HPDE6-E6E7 (cell line): ENCODE measurements at regions not wholly inside any gene's neighbourhood (a gene's known extent, or its start where the extent isn't known, plus 50 kb on each side); places are given as distances from the start of the nearest gene placed in this dataset.

Experiments
- DNase-seq: peaks from one replicate; pipeline ENCODE4 v3.0.0; 2011; ENCODE audit warnings: missing footprints; ENCODE audit errors: extremely low spot score

GRCh38 chr16:54579106-54579728, 292.6 kb upstream of the IRX3 start:
- DNase-seq, result no peak

- DNase-seq, result no peak
Measured at GRCh38 chr16:54577651-54578128, 291.1 kb upstream of the IRX3 start.

- DNase-seq, result no peak
Measured at GRCh38 chr16:54576785-54577184, 290.2 kb upstream of the IRX3 start.

GRCh38 chr16:54568906-54569807, 282.6 kb upstream of the IRX3 start:
- DNase-seq, result no peak

- DNase-seq, result no peak
Measured at GRCh38 chr16:54564841-54565240, 278.3 kb upstream of the IRX3 start.

GRCh38 chr16:54554581-54554980, 268.0 kb upstream of the IRX3 start:
- no peak for DNase-seq

GRCh38 chr16:54548281-54548680, 261.7 kb upstream of the IRX3 start:
- no peak for DNase-seq

- no peak for DNase-seq
Measured at GRCh38 chr16:54547052-54547451, 260.5 kb upstream of the IRX3 start.

- no peak for DNase-seq
Measured at GRCh38 chr16:54546521-54546920, 259.9 kb upstream of the IRX3 start.

- no peak for DNase-seq
Measured at GRCh38 chr16:54545854-54546511, 259.4 kb upstream of the IRX3 start.

GRCh38 chr16:54544553-54545180, 258.1 kb upstream of the IRX3 start:
- DNase-seq, result no peak

- DNase-seq, result no peak
Measured at GRCh38 chr16:54542805-54543505, 256.4 kb upstream of the IRX3 start.

- DNase-seq, result no peak
Measured at GRCh38 chr16:54540525-54541180, 254.1 kb upstream of the IRX3 start.

- no peak for DNase-seq
Measured at GRCh38 chr16:54538276-54538675, 251.7 kb upstream of the IRX3 start.

- DNase-seq, result no peak
Measured at GRCh38 chr16:54533856-54534490, 247.4 kb upstream of the IRX3 start.

GRCh38 chr16:54526916-54527315, 240.3 kb upstream of the IRX3 start:
- no peak for DNase-seq

- no peak for DNase-seq
Measured at GRCh38 chr16:54526087-54526486, 239.5 kb upstream of the IRX3 start.

- DNase-seq, result no peak
Measured at GRCh38 chr16:54525104-54525503, 238.5 kb upstream of the IRX3 start.

- DNase-seq, result no peak
Measured at GRCh38 chr16:54522584-54522983, 236.0 kb upstream of the IRX3 start.

- no peak for DNase-seq
Measured at GRCh38 chr16:54521327-54521726, 234.7 kb upstream of the IRX3 start.
